PC-3 (cell line): ENCODE measurements at regions not wholly inside any gene's neighbourhood (a gene's known extent, or its start where the extent isn't known, plus 50 kb on each side); places are given as distances from the start of the nearest gene placed in this dataset.

ENCODE experiments used
- EZH2 ChIP-seq: fragments of 300-600 bp; sonication (generic); IDR thresholded peaks from one replicate; pipeline ENCODE4 v1.6.1; 2017; ENCODE audit warnings: antibody characterized with exemption, mild to moderate bottlenecking, low read length; ENCODE audit not compliant: unreplicated experiment
- TF ChIP-seq, protein P1 (sequence below): fragments of 300-600 bp; sonication (generic); conservative IDR thresholded peaks from 2 replicates; pipeline ENCODE4 v1.5.1; 2017; ENCODE audit warnings: antibody characterized with exemption, low read depth, mild to moderate bottlenecking, low read length

DNA sequence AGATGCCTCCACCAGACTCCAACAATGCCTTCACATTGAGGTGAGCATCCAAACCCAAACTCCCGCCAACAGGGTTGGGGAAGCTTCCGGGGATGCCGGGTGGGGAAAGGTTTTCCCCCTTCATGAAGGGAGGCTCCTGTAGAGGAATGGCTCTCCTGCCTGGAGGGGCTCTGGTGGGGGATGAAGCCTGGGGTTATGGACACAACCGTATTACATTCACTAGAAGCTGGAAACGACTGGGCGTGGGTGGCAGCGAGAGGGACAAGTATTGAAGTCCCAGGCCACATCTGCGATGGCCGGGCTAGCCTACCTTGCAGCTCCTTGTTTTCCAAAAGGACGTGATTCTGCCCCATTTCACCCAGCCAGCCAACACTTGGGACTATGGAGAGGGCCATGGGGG lies 321.1 kb downstream of the C16orf95 start:
- no peak for TF ChIP-seq EZH2
- TF ChIP-seq, protein P1, sequence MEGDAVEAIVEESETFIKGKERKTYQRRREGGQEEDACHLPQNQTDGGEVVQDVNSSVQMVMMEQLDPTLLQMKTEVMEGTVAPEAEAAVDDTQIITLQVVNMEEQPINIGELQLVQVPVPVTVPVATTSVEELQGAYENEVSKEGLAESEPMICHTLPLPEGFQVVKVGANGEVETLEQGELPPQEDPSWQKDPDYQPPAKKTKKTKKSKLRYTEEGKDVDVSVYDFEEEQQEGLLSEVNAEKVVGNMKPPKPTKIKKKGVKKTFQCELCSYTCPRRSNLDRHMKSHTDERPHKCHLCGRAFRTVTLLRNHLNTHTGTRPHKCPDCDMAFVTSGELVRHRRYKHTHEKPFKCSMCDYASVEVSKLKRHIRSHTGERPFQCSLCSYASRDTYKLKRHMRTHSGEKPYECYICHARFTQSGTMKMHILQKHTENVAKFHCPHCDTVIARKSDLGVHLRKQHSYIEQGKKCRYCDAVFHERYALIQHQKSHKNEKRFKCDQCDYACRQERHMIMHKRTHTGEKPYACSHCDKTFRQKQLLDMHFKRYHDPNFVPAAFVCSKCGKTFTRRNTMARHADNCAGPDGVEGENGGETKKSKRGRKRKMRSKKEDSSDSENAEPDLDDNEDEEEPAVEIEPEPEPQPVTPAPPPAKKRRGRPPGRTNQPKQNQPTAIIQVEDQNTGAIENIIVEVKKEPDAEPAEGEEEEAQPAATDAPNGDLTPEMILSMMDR = no peak
